ENCODE measurements at regions not wholly inside any gene's neighbourhood (a gene's known extent, or its start where the extent isn't known, plus 50 kb on each side); places are given as distances from the start of the nearest gene placed in this dataset.

DNA sequence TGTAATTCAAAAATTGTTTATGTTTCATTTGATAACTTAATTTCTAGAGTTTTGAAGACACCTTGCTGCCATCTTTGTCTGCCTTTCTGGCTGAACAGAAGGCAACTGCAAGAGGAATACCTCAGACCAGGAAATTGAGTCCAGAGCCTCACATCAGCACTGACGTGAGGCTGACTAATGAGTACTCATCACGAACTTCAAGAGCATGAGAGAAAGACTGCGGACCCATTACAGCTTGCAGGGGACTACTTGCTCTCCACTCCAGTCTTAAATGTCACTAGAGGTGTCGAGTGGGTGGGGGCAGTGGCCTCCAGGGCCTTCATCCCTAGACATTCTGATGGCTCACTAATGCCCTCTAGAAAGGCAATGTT lies 109.5 kb upstream of the SSTR4 start:
- TF ChIP-seq, protein P1, sequence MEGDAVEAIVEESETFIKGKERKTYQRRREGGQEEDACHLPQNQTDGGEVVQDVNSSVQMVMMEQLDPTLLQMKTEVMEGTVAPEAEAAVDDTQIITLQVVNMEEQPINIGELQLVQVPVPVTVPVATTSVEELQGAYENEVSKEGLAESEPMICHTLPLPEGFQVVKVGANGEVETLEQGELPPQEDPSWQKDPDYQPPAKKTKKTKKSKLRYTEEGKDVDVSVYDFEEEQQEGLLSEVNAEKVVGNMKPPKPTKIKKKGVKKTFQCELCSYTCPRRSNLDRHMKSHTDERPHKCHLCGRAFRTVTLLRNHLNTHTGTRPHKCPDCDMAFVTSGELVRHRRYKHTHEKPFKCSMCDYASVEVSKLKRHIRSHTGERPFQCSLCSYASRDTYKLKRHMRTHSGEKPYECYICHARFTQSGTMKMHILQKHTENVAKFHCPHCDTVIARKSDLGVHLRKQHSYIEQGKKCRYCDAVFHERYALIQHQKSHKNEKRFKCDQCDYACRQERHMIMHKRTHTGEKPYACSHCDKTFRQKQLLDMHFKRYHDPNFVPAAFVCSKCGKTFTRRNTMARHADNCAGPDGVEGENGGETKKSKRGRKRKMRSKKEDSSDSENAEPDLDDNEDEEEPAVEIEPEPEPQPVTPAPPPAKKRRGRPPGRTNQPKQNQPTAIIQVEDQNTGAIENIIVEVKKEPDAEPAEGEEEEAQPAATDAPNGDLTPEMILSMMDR (IDR thresholded peaks at IDR 0.05; ENCODE audit: insufficient read depth, low read length, poor library complexity, severe bottlenecking), result no peak
- TF ChIP-seq EZH2phosphoT487 (conservative IDR thresholded peaks at IDR 0.05; ENCODE audit: low read length), result no peak

Measured in SU-DHL-6 (cell line).